ENCODE measurements at regions not wholly inside any gene's neighbourhood (a gene's known extent, or its start where the extent isn't known, plus 50 kb on each side); places are given as distances from the start of the nearest gene placed in this dataset.
A peak's percentile ranks its signal among the peaks of the same experiment; 100 is the strongest.
"Not testable (repeated sequence)": the region's sequence is repeated elsewhere in the genome, so short reads cannot be mapped to it uniquely, and the experiment has no call there.

DNA sequence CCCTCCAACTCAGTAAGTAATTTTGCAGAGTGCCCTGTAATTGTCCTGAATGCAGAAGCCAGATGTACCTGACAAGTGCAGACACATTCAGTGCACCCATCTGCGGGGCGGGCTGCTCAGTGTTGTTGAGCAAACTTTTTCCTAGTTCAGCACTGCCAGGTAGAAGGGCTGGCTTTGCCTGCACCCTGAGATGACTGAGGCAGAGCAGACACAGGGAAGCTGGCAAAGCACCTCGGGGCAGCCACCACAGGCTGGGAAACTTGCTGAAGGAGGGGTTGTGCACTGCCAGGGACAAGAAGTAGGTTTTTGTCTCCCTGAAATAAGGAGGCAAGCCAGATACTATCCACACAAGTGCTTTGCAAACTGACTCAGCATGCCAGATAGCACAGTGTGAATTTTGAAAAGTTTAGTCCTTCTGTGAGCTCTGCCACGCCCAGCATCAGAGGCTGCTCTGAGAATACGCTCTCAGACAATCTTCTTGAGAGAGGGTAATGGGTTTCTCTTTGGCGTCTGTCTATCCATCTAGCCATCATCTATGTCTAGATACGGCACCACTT, 62.3 kb downstream of the SOWAHC start:
- no peaks in the 10 kb centered on the region for H3K36me3 ChIP-seq (ENCODE audit: low read depth)
- H4K20me1 ChIP-seq (ENCODE audit: insufficient read depth), result no peaks in the 10 kb centered on the region
- H3K4me3 ChIP-seq, result no peak overlapping the region
- peak; percentile 24 for DNase-seq
- no peak overlapping the region for H3K27ac ChIP-seq
- no peak for TF ChIP-seq EZH2 (IDR thresholded peaks at IDR 0.05; ENCODE audit: insufficient read depth, poor library complexity, severe bottlenecking)
- TF ChIP-seq EZH2phosphoT487 (IDR thresholded peaks at IDR 0.05; ENCODE audit: insufficient read depth, low read depth), result no peak
- no peaks in the 10 kb centered on the region for H3K9me2 ChIP-seq (ENCODE audit: insufficient read depth)
- no peak overlapping the region for H3K9ac ChIP-seq
- H3K4me1 ChIP-seq (ENCODE audit: insufficient read depth), result no peaks in the 10 kb centered on the region; the same call in 1 of the 2 replicates
- no peaks in the 10 kb centered on the region for H3K27me3 ChIP-seq (replicated peaks; ENCODE audit: insufficient read depth)
- H3K4me2 ChIP-seq (ENCODE audit: unreplicated experiment), result no peak overlapping the region
- H3K79me2 ChIP-seq (ENCODE audit: insufficient read depth), result no peaks in the 10 kb centered on the region
- H3K9me3 ChIP-seq (ENCODE audit: low read depth), result no peaks in the 10 kb centered on the region
- H3F3A ChIP-seq (ENCODE audit: insufficient read depth), result no peaks in the 10 kb centered on the region
- H2AFZ ChIP-seq, result no peak overlapping the region
- WGBS, 2 experiments (ENCODE audit: low coverage in 1 of 2, low lambda C conversion rate in 2 of 2, missing lambda C conversion rate in 2 of 2), result 54 to 61% methylated on average over 7 of the region's 7 CpGs
- in situ Hi-C loops (cut with MboI), result no loop called here

- H3K27ac ChIP-seq; H3K4me3 ChIP-seq; H3K4me2 ChIP-seq (ENCODE audit: unreplicated experiment); H3K9me2 ChIP-seq (ENCODE audit: insufficient read depth); H3K27me3 ChIP-seq (replicated peaks; ENCODE audit: insufficient read depth); H3K4me1 ChIP-seq (ENCODE audit: insufficient read depth); H4K20me1 ChIP-seq (ENCODE audit: insufficient read depth); H3K9ac ChIP-seq; H2AFZ ChIP-seq; H3F3A ChIP-seq (ENCODE audit: insufficient read depth); H3K9me3 ChIP-seq (ENCODE audit: low read depth); in situ Hi-C loops (cut with MboI); H3K36me3 ChIP-seq (ENCODE audit: low read depth); H3K79me2 ChIP-seq (ENCODE audit: insufficient read depth); DNase-seq: not testable (repeated sequence)
- WGBS, 2 experiments (ENCODE audit: low coverage in 1 of 2, low lambda C conversion rate in 2 of 2, missing lambda C conversion rate in 2 of 2), result 64 to 68% methylated on average over 7 of the region's 7 CpGs
Observed at GRCh38 chr2:109677121-109677731, 63.1 kb downstream of the SOWAHC start.

DNA sequence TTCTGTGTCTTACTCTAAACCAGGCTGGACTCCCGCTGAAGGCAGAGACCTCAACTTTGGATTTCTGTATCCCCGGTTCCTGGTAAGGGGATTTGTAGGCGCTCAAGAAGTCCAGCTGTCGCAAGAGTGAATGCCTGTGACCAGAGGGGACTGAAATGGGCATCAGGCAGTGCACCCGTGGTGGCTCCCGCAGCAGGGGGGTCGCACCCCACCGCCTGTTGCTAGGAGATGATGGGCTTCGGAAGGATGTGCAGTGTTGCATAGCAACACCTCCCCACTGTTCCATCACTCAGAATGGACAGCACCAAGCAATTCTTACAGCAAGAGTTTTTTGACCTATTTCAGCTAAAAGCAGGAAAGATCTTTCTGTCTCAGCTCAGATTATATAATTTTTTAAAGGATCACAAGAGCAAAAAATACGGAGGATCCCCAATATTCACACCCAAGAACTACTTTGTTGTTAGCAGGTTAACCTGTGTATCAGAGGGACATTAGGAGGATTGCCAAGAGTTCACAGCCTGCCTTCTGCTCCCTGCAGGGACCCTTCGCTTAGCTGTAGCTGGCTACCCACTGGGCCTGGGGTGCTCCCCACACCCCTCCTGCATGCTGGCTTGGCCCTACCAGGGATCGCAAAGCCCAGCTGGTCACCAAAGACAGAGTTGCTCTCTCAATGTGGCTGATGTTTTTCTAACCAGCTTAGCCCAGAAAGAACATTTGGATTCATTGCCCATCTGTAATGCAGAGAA, 63.8 kb downstream of the SOWAHC start:
- Histone ChIP-seq H4K20me1 (ENCODE audit: insufficient read depth) (no peaks in the 10 kb centered on the region), H3K79me2 (ENCODE audit: insufficient read depth) (no peaks in the 10 kb centered on the region), H3K4me2 (ENCODE audit: unreplicated experiment) (no peak overlapping the region), H3K4me1 (ENCODE audit: insufficient read depth) (no peaks in the 10 kb centered on the region; the same call in 1 of the 2 replicates), H2AFZ (no peak overlapping the region), H3K9me2 (ENCODE audit: insufficient read depth) (no peaks in the 10 kb centered on the region), H3F3A (ENCODE audit: insufficient read depth) (no peaks in the 10 kb centered on the region), H3K4me3 (no peak overlapping the region), H3K36me3 (ENCODE audit: low read depth) (no peaks in the 10 kb centered on the region), H3K27ac (no peak overlapping the region), H3K9ac (no peak overlapping the region), H3K9me3 (ENCODE audit: low read depth) (no peaks in the 10 kb centered on the region), H3K27me3 (replicated peaks; ENCODE audit: insufficient read depth) (no peaks in the 10 kb centered on the region)
- no peak for TF ChIP-seq EZH2 (IDR thresholded peaks at IDR 0.05; ENCODE audit: insufficient read depth, poor library complexity, severe bottlenecking)
- TF ChIP-seq EZH2phosphoT487 (IDR thresholded peaks at IDR 0.05; ENCODE audit: insufficient read depth, low read depth), result no peak
- in situ Hi-C loops (cut with MboI), result no loop called here
- DNase-seq, result no peak
- WGBS, 2 experiments (ENCODE audit: low coverage in 1 of 2, low lambda C conversion rate in 2 of 2, missing lambda C conversion rate in 2 of 2), result 83 to 85% methylated on average over 12 of the region's 12 CpGs

- H3K4me3 ChIP-seq; H4K20me1 ChIP-seq (ENCODE audit: insufficient read depth); DNase-seq; in situ Hi-C loops (cut with MboI); H3K79me2 ChIP-seq (ENCODE audit: insufficient read depth); H3K36me3 ChIP-seq (ENCODE audit: low read depth); H3K9ac ChIP-seq; H3K4me2 ChIP-seq (ENCODE audit: unreplicated experiment); H3K9me3 ChIP-seq (ENCODE audit: low read depth); H3F3A ChIP-seq (ENCODE audit: insufficient read depth); H3K9me2 ChIP-seq (ENCODE audit: insufficient read depth); H3K27ac ChIP-seq; H2AFZ ChIP-seq; H3K4me1 ChIP-seq (ENCODE audit: insufficient read depth); H3K27me3 ChIP-seq (replicated peaks; ENCODE audit: insufficient read depth): not testable (repeated sequence)
- WGBS, 2 experiments (ENCODE audit: low coverage in 1 of 2, low lambda C conversion rate in 2 of 2, missing lambda C conversion rate in 2 of 2), result 71 to 87% methylated on average over 10 of the region's 10 CpGs
Observed at GRCh38 chr2:109678724-109679201, 64.6 kb downstream of the SOWAHC start.
